GM23338 (cell line): ENCODE measurements at regions not wholly inside any gene's neighbourhood (a gene's known extent, or its start where the extent isn't known, plus 50 kb on each side); places are given as distances from the start of the nearest gene placed in this dataset.

Experiments
- ATAC-seq: fragments of 200-7000 bp; cut with Tn5 transposase; 3 replicates; pipeline ENCODE4 v1.9.1; 2020
- DNase-seq: peaks from one replicate; pipeline ENCODE4 v3.0.0-alpha.2; 2015; ENCODE audit warnings: low spot score
- H2AFZ ChIP-seq: fragments of 200-600 bp; sonication (generic); 2 replicates; pipeline ENCODE4 v1.8.0; 2016; ENCODE audit warnings: antibody characterized with exemption, mild to moderate bottlenecking, moderate library complexity
- H3F3A ChIP-seq: fragments of 200-600 bp; sonication (generic); replicated peaks from 2 replicates; pipeline ENCODE4 v1.8.0; 2017; ENCODE audit warnings: antibody characterized with exemption, mixed run types, low read depth
- H3K27ac ChIP-seq: fragments of 200-600 bp; sonication (generic); 2 replicates; pipeline ENCODE4 v1.6.1; 2016; ENCODE audit warnings: low read depth
- H3K27me3 ChIP-seq: fragments of 200-600 bp; sonication (generic); 2 replicates; pipeline ENCODE4 v1.8.0; 2016; ENCODE audit warnings: mild to moderate bottlenecking, mixed run types, moderate library complexity; ENCODE audit not compliant: insufficient read depth
- H3K36me3 ChIP-seq: fragments of 200-600 bp; sonication (generic); 2 replicates; pipeline ENCODE4 v1.8.0; 2016; ENCODE audit warnings: mild to moderate bottlenecking; ENCODE audit not compliant: insufficient read depth
- H3K4me1 ChIP-seq: fragments of 200-600 bp; sonication (generic); 2 replicates; pipeline ENCODE4 v1.8.0; 2016; ENCODE audit warnings: mild to moderate bottlenecking, moderate library complexity; ENCODE audit not compliant: insufficient read depth
- H3K4me2 ChIP-seq: fragments of 200-600 bp; sonication (generic); 2 replicates; pipeline ENCODE4 v1.7.1; 2017; ENCODE audit warnings: mixed run types
- H3K4me3 ChIP-seq: fragments of 200-600 bp; sonication (generic); 2 replicates; pipeline ENCODE4 v1.6.1; 2016; ENCODE audit warnings: mixed run types
- H3K79me2 ChIP-seq: fragments of 200-600 bp; sonication (generic); replicated peaks from 2 replicates; pipeline ENCODE4 v1.8.0; 2017; ENCODE audit warnings: mild to moderate bottlenecking; ENCODE audit not compliant: insufficient read depth
- H3K9me2 ChIP-seq: fragments of 200-600 bp; sonication (generic); 2 replicates; pipeline ENCODE4 v1.8.0; 2017; ENCODE audit not compliant: insufficient read depth
- H4K20me1 ChIP-seq: fragments of 200-600 bp; sonication (generic); replicated peaks from 2 replicates; pipeline ENCODE4 v1.8.0; 2017; ENCODE audit warnings: mild to moderate bottlenecking; ENCODE audit not compliant: insufficient read depth
- H3K27ac Mint-ChIP-seq: 2 replicates; pipeline ENCODE4 v1.8.0; 2020; ENCODE audit warnings: inconsistent platforms, mild to moderate bottlenecking, moderate library complexity, mixed read lengths
- H3K27me3 Mint-ChIP-seq: 3 replicates; pipeline ENCODE4 v1.8.0; 2022; ENCODE audit warnings: low read depth, mild to moderate bottlenecking, moderate library complexity, mixed read lengths, inconsistent platforms; ENCODE audit not compliant: insufficient read depth, poor library complexity
- H3K36me3 Mint-ChIP-seq: 3 replicates; pipeline ENCODE4 v1.8.0; 2021; ENCODE audit warnings: low read depth, mild to moderate bottlenecking, inconsistent platforms, moderate library complexity, mixed read lengths
- H3K4me1 Mint-ChIP-seq: 3 replicates; pipeline ENCODE4 v1.8.0; 2020; ENCODE audit warnings: mild to moderate bottlenecking, inconsistent platforms, mixed read lengths
- H3K4me3 Mint-ChIP-seq: 3 replicates; pipeline ENCODE4 v1.8.0; 2021; ENCODE audit warnings: moderate library complexity, mild to moderate bottlenecking, inconsistent platforms, mixed read lengths
- H3K9me3 Mint-ChIP-seq: 3 replicates; pipeline ENCODE4 v1.8.0; 2020; ENCODE audit warnings: moderate library complexity, mild to moderate bottlenecking, inconsistent platforms, mixed read lengths
- CREB1 ChIP-seq: fragments of 250-450 bp; sonication (Bioruptor Pico); IDR thresholded peaks from 2 replicates; pipeline ENCODE4 v1.5.0; 2020; ENCODE audit warnings: low read depth, mild to moderate bottlenecking, moderate library complexity
- EZH2 ChIP-seq: fragments of 200-600 bp; sonication (generic); IDR thresholded peaks from one replicate; pipeline ENCODE4 v1.8.0; 2017; ENCODE audit warnings: antibody characterized with exemption, mild to moderate bottlenecking, low read depth; ENCODE audit not compliant: unreplicated experiment
- EZH2phosphoT487 ChIP-seq: fragments of 200-600 bp; sonication (generic); IDR thresholded peaks from one replicate; pipeline ENCODE4 v1.8.1; 2018; ENCODE audit warnings: antibody characterized with exemption; ENCODE audit not compliant: unreplicated experiment
- JUNB ChIP-seq: IDR thresholded peaks from one replicate; pipeline ENCODE4 v1.6.1; 2016; ENCODE audit warnings: antibody characterized with exemption; ENCODE audit not compliant: unreplicated experiment
- NANOG ChIP-seq: IDR thresholded peaks from 2 replicates; pipeline ENCODE4 v1.6.1; 2016; ENCODE audit warnings: antibody characterized with exemption, borderline replicate concordance
- POLR2AphosphoS5 ChIP-seq: IDR thresholded peaks from 2 replicates; pipeline ENCODE4 v1.6.1; 2016; ENCODE audit warnings: antibody characterized with exemption, low read depth
- REST ChIP-seq: IDR thresholded peaks from one replicate; pipeline ENCODE4 v1.6.1; 2018; ENCODE audit warnings: antibody characterized with exemption; ENCODE audit not compliant: unreplicated experiment
- STAT1 ChIP-seq: IDR thresholded peaks from one replicate; pipeline ENCODE4 v1.6.1; 2016; ENCODE audit warnings: antibody characterized with exemption; ENCODE audit not compliant: unreplicated experiment
- TF ChIP-seq, protein P1 (sequence below), 2 experiments: fragments of 200-600 bp in 1 of 2; sonication (generic) in 1 of 2; conservative IDR thresholded peaks; 2 replicates each; pipeline versions ENCODE4 v1.5.1 to v1.6.1; 2016 to 2017; ENCODE audit warnings: antibody characterized with exemption in 2 of 2, low read depth in 2 of 2, mild to moderate bottlenecking in 2 of 2, moderate library complexity in 1 of 2
- TF ChIP-seq, protein P2 (sequence below): fragments of 250-450 bp; sonication (Bioruptor Pico); IDR thresholded peaks from 2 replicates; pipeline ENCODE4 v1.5.0; 2020; ENCODE audit warnings: mild to moderate bottlenecking, moderate library complexity
- TF ChIP-seq, protein P3 (sequence below): IDR thresholded peaks from 2 replicates; pipeline ENCODE4 v1.6.1; 2016; ENCODE audit warnings: antibody characterized with exemption

DNA sequence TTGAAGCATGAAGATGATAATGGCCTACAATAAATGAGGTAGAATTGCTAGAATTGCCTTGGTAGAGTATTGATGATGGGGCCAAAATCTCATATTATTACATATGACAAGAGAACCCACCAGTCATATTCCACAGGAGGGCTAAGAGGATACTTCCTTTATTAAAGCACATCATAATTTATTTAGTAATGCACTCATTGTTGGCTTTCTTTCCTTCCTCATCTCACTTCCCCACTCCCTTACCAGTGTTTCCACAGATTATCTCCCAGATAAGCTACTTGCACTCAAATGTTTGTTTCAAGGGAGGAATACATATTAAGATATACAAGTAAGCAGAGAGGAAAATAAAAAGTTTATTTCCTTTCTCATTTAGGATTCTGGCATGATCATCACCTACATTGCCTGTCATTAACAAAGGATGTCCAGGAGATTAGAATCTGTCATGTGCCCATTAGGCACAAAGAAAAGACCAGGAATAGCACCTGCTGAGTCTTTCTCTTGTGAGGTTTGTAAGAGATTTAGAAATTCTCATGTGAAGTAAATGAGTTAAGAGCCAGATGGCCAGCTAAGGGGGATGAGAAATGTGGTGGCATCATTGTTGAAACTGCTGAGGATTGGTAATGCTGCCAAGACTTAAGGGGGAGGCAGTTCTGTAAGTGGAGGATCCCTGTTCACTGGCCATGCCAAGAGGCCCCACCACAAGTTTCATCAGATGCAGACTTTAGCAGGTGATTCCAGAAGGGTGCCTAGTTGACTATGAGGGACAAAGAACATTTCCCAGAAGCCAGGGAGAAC, 52.4 kb upstream of the PRDM8 start:
- TF ChIP-seq EZH2phosphoT487 (no peak), CREB1 (CRISPR knock-in tag) (no peak), EZH2 (no peak), POLR2AphosphoS5 (no peak), REST (no peak), JUNB (no peak), NANOG (no peak), STAT1 (no peak)
- TF ChIP-seq, protein P1, sequence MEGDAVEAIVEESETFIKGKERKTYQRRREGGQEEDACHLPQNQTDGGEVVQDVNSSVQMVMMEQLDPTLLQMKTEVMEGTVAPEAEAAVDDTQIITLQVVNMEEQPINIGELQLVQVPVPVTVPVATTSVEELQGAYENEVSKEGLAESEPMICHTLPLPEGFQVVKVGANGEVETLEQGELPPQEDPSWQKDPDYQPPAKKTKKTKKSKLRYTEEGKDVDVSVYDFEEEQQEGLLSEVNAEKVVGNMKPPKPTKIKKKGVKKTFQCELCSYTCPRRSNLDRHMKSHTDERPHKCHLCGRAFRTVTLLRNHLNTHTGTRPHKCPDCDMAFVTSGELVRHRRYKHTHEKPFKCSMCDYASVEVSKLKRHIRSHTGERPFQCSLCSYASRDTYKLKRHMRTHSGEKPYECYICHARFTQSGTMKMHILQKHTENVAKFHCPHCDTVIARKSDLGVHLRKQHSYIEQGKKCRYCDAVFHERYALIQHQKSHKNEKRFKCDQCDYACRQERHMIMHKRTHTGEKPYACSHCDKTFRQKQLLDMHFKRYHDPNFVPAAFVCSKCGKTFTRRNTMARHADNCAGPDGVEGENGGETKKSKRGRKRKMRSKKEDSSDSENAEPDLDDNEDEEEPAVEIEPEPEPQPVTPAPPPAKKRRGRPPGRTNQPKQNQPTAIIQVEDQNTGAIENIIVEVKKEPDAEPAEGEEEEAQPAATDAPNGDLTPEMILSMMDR (conservative IDR thresholded peaks at IDR 0.05; ENCODE audit: low read depth in 2 of 2): no peak
- TF ChIP-seq, protein P2, sequence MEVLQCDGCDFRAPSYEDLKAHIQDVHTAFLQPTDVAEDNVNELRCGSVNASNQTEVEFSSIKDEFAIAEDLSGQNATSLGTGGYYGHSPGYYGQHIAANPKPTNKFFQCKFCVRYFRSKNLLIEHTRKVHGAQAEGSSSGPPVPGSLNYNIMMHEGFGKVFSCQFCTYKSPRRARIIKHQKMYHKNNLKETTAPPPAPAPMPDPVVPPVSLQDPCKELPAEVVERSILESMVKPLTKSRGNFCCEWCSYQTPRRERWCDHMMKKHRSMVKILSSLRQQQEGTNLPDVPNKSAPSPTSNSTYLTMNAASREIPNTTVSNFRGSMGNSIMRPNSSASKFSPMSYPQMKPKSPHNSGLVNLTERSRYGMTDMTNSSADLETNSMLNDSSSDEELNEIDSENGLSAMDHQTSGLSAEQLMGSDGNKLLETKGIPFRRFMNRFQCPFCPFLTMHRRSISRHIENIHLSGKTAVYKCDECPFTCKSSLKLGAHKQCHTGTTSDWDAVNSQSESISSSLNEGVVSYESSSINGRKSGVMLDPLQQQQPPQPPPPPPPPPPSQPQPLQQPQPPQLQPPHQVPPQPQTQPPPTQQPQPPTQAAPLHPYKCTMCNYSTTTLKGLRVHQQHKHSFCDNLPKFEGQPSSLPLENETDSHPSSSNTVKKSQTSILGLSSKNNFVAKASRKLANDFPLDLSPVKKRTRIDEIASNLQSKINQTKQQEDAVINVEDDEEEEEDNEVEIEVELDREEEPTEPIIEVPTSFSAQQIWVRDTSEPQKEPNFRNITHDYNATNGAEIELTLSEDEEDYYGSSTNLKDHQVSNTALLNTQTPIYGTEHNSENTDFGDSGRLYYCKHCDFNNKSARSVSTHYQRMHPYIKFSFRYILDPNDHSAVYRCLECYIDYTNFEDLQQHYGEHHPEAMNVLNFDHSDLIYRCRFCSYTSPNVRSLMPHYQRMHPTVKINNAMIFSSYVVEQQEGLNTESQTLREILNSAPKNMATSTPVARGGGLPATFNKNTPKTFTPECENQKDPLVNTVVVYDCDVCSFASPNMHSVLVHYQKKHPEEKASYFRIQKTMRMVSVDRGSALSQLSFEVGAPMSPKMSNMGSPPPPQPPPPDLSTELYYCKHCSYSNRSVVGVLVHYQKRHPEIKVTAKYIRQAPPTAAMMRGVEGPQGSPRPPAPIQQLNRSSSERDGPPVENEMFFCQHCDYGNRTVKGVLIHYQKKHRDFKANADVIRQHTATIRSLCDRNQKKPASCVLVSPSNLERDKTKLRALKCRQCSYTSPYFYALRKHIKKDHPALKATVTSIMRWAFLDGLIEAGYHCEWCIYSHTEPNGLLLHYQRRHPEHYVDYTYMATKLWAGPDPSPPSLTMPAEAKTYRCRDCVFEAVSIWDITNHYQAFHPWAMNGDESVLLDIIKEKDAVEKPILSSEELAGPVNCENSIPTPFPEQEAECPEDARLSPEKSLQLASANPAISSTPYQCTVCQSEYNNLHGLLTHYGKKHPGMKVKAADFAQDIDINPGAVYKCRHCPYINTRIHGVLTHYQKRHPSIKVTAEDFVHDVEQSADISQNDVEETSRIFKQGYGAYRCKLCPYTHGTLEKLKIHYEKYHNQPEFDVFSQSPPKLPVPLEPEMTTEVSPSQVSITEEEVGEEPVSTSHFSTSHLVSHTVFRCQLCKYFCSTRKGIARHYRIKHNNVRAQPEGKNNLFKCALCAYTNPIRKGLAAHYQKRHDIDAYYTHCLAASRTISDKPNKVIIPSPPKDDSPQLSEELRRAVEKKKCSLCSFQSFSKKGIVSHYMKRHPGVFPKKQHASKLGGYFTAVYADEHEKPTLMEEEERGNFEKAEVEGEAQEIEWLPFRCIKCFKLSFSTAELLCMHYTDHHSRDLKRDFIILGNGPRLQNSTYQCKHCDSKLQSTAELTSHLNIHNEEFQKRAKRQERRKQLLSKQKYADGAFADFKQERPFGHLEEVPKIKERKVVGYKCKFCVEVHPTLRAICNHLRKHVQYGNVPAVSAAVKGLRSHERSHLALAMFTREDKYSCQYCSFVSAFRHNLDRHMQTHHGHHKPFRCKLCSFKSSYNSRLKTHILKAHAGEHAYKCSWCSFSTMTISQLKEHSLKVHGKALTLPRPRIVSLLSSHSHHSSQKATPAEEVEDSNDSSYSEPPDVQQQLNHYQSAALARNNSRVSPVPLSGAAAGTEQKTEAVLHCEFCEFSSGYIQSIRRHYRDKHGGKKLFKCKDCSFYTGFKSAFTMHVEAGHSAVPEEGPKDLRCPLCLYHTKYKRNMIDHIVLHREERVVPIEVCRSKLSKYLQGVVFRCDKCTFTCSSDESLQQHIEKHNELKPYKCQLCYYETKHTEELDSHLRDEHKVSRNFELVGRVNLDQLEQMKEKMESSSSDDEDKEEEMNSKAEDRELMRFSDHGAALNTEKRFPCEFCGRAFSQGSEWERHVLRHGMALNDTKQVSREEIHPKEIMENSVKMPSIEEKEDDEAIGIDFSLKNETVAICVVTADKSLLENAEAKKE (CRISPR knock-in tag): no peak
- TF ChIP-seq, protein P3, sequence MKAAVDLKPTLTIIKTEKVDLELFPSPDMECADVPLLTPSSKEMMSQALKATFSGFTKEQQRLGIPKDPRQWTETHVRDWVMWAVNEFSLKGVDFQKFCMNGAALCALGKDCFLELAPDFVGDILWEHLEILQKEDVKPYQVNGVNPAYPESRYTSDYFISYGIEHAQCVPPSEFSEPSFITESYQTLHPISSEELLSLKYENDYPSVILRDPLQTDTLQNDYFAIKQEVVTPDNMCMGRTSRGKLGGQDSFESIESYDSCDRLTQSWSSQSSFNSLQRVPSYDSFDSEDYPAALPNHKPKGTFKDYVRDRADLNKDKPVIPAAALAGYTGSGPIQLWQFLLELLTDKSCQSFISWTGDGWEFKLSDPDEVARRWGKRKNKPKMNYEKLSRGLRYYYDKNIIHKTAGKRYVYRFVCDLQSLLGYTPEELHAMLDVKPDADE: no peak
- no peak overlapping the region for H3K27ac ChIP-seq
- no peaks in the 10 kb centered on the region for H3K79me2 ChIP-seq
- H3K4me1 Mint-ChIP-seq: no peaks in the 10 kb centered on the region
- no peaks in the 10 kb centered on the region for H3K27me3 Mint-ChIP-seq
- H3K36me3 Mint-ChIP-seq: no peaks in the 10 kb centered on the region
- no peak overlapping the region for H3K4me3 Mint-ChIP-seq
- no peaks in the 10 kb centered on the region for H3K9me3 Mint-ChIP-seq
- DNase-seq (no peak), ATAC-seq (no peak)
- H3F3A ChIP-seq: no peaks in the 10 kb centered on the region
- H3K27ac Mint-ChIP-seq: no peak overlapping the region
- no peak overlapping the region for H2AFZ ChIP-seq
- no peaks in the 10 kb centered on the region for H4K20me1 ChIP-seq
- no peaks in the 10 kb centered on the region for H3K4me1 ChIP-seq
- no peaks in the 10 kb centered on the region; the same call in 1 of the 2 replicates for H3K9me2 ChIP-seq
- no peaks in the 10 kb centered on the region for H3K36me3 ChIP-seq
- no peaks in the 10 kb centered on the region for H3K27me3 ChIP-seq
- H3K4me2 ChIP-seq: no peak overlapping the region
- no peak overlapping the region for H3K4me3 ChIP-seq
